SK-N-SH treated with all-trans-retinoic acid at 6 μM for 48 hours (cell line): ENCODE measurements at regions not wholly inside any gene's neighbourhood (a gene's known extent, or its start where the extent isn't known, plus 50 kb on each side); places are given as distances from the start of the nearest gene placed in this dataset.

Experiments used
- ARNTL ChIP-seq: fragments of 450-650 bp; formaldehyde crosslinking; IDR thresholded peaks from 2 replicates; pipeline ENCODE4 v1.5.0; 2020; ENCODE audit warnings: low read depth, mild to moderate bottlenecking, moderate library complexity, borderline replicate concordance
- CREB5 ChIP-seq: fragments of 250-450 bp; sonication (Bioruptor Pico); IDR thresholded peaks from 2 replicates; pipeline ENCODE4 v1.5.1; 2020; ENCODE audit warnings: low read depth, mild to moderate bottlenecking, moderate library complexity
- CSDC2 ChIP-seq: fragments of 250-450 bp; sonication (Bioruptor Pico); IDR thresholded peaks from 2 replicates; pipeline ENCODE4 v1.5.0; 2020; ENCODE audit warnings: mild to moderate bottlenecking, moderate library complexity
- GLIS3 ChIP-seq: fragments of 250-450 bp; sonication (Bioruptor Pico); IDR thresholded peaks from 2 replicates; pipeline ENCODE4 v1.5.0; 2020; ENCODE audit warnings: mild to moderate bottlenecking, moderate library complexity
- OSR1 ChIP-seq: fragments of 250-450 bp; sonication (Bioruptor Pico); IDR thresholded peaks from 2 replicates; pipeline ENCODE4 v1.8.0; 2022; ENCODE audit warnings: moderate library complexity, mild to moderate bottlenecking, inconsistent platforms
- PATZ1 ChIP-seq: fragments of 250-450 bp; sonication (Bioruptor Pico); IDR thresholded peaks from 2 replicates; pipeline ENCODE4 v1.8.0; 2020; ENCODE audit warnings: mild to moderate bottlenecking, moderate library complexity, borderline replicate concordance
- POU6F1 ChIP-seq: fragments of 250-450 bp; sonication (Bioruptor Pico); IDR thresholded peaks from 2 replicates; pipeline ENCODE4 v1.8.0; 2021; ENCODE audit warnings: low read depth, mild to moderate bottlenecking, moderate library complexity, borderline replicate concordance
- PPARA ChIP-seq: fragments of 250-450 bp; sonication (Bioruptor Pico); IDR thresholded peaks from 2 replicates; pipeline ENCODE4 v1.5.0; 2020; ENCODE audit warnings: mild to moderate bottlenecking, borderline replicate concordance
- SNAI2 ChIP-seq: fragments of 250-450 bp; sonication (Bioruptor Pico); IDR thresholded peaks from 2 replicates; pipeline ENCODE4 v1.5.0; 2020; ENCODE audit warnings: mild to moderate bottlenecking, moderate library complexity
- ZC3H10 ChIP-seq: fragments of 250-450 bp; sonication (Bioruptor Pico); IDR thresholded peaks from 2 replicates; pipeline ENCODE4 v1.5.1; 2021; ENCODE audit warnings: mild to moderate bottlenecking, moderate library complexity
- ZFP30 ChIP-seq: fragments of 450-650 bp; formaldehyde crosslinking; IDR thresholded peaks from 2 replicates; pipeline ENCODE4 v1.5.0; 2022; ENCODE audit warnings: mild to moderate bottlenecking, moderate library complexity
- ZNF70 ChIP-seq: fragments of 450-650 bp; formaldehyde crosslinking; IDR thresholded peaks from 2 replicates; pipeline ENCODE4 v1.5.0; 2020; ENCODE audit warnings: mild to moderate bottlenecking, moderate library complexity
- ZNF8 ChIP-seq: fragments of 450-650 bp; formaldehyde crosslinking; IDR thresholded peaks from 2 replicates; pipeline ENCODE4 v1.5.0; 2020; ENCODE audit warnings: mild to moderate bottlenecking, moderate library complexity
- TF ChIP-seq, protein P1 (sequence below): fragments of 250-450 bp; sonication (Bioruptor Pico); IDR thresholded peaks from 2 replicates; pipeline ENCODE4 v1.5.1; 2021; ENCODE audit warnings: mild to moderate bottlenecking, moderate library complexity

DNA sequence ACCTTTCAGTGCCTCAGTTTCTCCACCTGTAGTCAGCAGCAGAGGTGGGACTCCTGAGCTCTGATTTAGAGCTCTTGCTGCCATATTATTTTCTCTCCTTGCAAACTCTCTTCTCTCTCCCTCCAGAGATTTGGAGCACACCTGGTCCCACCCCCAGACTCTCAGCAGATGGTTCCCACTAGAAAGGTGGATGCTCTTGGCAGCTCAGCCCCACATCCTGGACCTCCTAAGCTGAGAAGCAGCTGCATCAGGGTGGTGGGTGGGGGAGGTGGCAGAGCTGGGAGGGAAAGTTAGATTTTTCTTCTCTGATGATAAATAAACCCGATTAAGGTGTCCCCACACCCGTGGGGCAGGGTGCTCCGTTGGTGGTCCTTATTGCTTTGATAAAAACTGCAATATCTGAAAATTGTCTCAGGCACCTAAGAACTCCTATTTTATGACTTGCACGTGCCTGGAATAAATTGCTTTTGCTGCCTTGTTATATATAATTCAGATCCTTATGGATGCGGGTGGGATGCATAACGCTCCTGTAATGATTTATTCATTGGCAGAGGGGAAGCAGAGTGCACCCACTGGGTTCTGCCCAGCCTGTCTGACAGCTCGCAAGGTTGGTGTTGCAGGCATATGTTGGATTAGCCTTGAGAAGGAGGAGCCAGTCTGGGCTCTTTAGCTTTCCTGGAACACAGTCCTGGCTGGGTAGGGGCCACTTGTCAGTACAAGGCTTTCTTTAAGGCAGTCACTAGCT lies 214.2 kb downstream of the SUDS3 start:
- TF ChIP-seq CSDC2 (CRISPR knock-in tag) (no peak), GLIS3 (CRISPR knock-in tag) (no peak), ZFP30 (CRISPR knock-in tag) (no peak), SNAI2 (CRISPR knock-in tag) (no peak), POU6F1 (CRISPR knock-in tag) (no peak), ZC3H10 (no peak), CREB5 (CRISPR knock-in tag) (no peak), ARNTL (CRISPR knock-in tag) (no peak), ZNF70 (CRISPR knock-in tag) (no peak), OSR1 (CRISPR knock-in tag) (no peak), PATZ1 (CRISPR knock-in tag) (no peak), PPARA (no peak), ZNF8 (CRISPR knock-in tag) (no peak)
- TF ChIP-seq, protein P1, sequence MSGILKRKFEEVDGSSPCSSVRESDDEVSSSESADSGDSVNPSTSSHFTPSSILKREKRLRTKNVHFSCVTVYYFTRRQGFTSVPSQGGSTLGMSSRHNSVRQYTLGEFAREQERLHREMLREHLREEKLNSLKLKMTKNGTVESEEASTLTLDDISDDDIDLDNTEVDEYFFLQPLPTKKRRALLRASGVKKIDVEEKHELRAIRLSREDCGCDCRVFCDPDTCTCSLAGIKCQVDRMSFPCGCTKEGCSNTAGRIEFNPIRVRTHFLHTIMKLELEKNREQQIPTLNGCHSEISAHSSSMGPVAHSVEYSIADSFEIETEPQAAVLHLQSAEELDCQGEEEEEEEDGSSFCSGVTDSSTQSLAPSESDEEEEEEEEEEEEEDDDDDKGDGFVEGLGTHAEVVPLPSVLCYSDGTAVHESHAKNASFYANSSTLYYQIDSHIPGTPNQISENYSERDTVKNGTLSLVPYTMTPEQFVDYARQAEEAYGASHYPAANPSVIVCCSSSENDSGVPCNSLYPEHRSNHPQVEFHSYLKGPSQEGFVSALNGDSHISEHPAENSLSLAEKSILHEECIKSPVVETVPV (CRISPR knock-in tag) = no peak
